Caco-2 (cell line): ENCODE measurements at regions not wholly inside any gene's neighbourhood (a gene's known extent, or its start where the extent isn't known, plus 50 kb on each side); places are given as distances from the start of the nearest gene placed in this dataset.
A peak's percentile ranks its signal among the peaks of the same experiment; 100 is the strongest.

Experiments
- BruUV-seq: library from RNA; stranded (reverse); fragments of 400-500 nt; replicated peaks from 2 replicates; lab custom pipeline; 2021; lab: Mats Ljungman, UMichigan
- CTCF ChIA-PET: fragments of 300-600 bp; sonication (Branson Sonifier 250); formaldehyde crosslinking; loops from one replicate; lab custom pipeline; 2022; ENCODE audit warnings: antibody characterized with exemption; lab: Charles Lee
- POLR2A ChIA-PET: fragments of 300-600 bp; sonication (Branson Sonifier 250); formaldehyde crosslinking; loops from one replicate; lab custom pipeline; 2022; ENCODE audit warnings: antibody characterized with exemption; lab: Charles Lee
- DNase-seq, 2 experiments: peaks; one replicate each; pipeline versions ENCODE4 v3.0.0 to v3.0.0-alpha.2; 2020 to 2022
- H3K27me3 ChIP-seq: replicated peaks from 2 replicates; pipeline ENCODE4 v1.6.0; 2011; ENCODE audit warnings: low read length; ENCODE audit not compliant: control insufficient read depth, insufficient read depth
- H3K36me3 ChIP-seq: 2 replicates; pipeline ENCODE4 v1.5.1; 2011; ENCODE audit warnings: low read length; ENCODE audit not compliant: control insufficient read depth, insufficient read depth
- H3K4me1 ChIP-seq: fragments of 250-450 bp; sonication (Bioruptor Pico); 2 replicates; pipeline ENCODE4 v1.5.1; 2020; ENCODE audit warnings: mild to moderate bottlenecking
- H3K4me3 ChIP-seq: 2 replicates; pipeline ENCODE4 v1.5.1; 2011; ENCODE audit warnings: low read depth, mild to moderate bottlenecking, control low read depth, low read length
- H3K9me3 ChIP-seq: fragments of 250-450 bp; sonication (Bioruptor Pico); 2 replicates; pipeline ENCODE4 v1.5.1; 2020; ENCODE audit warnings: mild to moderate bottlenecking, moderate library complexity
- H3K27ac Mint-ChIP-seq: one replicate; pipeline ENCODE4 v1.8.0; 2022; ENCODE audit warnings: mixed read lengths; ENCODE audit not compliant: unreplicated experiment
- H3K27me3 Mint-ChIP-seq: one replicate; pipeline ENCODE4 v1.8.0; 2022; ENCODE audit warnings: mixed read lengths; ENCODE audit not compliant: insufficient read depth, unreplicated experiment
- H3K36me3 Mint-ChIP-seq: one replicate; pipeline ENCODE4 v1.8.0; 2022; ENCODE audit warnings: mild to moderate bottlenecking, mixed read lengths; ENCODE audit not compliant: insufficient read depth, unreplicated experiment
- H3K4me1 Mint-ChIP-seq: one replicate; pipeline ENCODE4 v1.8.0; 2022; ENCODE audit warnings: low read depth, mixed read lengths; ENCODE audit not compliant: unreplicated experiment
- H3K4me3 Mint-ChIP-seq: one replicate; pipeline ENCODE4 v1.8.0; 2022; ENCODE audit warnings: mild to moderate bottlenecking, moderate library complexity, mixed read lengths; ENCODE audit not compliant: unreplicated experiment
- H3K9me3 Mint-ChIP-seq: one replicate; pipeline ENCODE4 v1.8.0; 2022; ENCODE audit warnings: mixed read lengths; ENCODE audit not compliant: unreplicated experiment
- intact Hi-C: fragments of 100-400 bp; cut with micrococcal nuclease; formaldehyde crosslinking; loops from one replicate; pipeline ENCODE4 v1.10.0; 2022; ENCODE audit not compliant: unreplicated experiment
- TF ChIP-seq, protein P1 (sequence below), 2 experiments: fragments of 200-600 bp in 1 of 2; IDR thresholded peaks; 1 replicate in 1 of 2; 2 replicates in 1 of 2; pipeline versions ENCODE4 v1.5.1 to v1.8.0; 2011 to 2022; ENCODE audit warnings: antibody characterized with exemption in 1 of 2, control low read depth in 1 of 2, inconsistent platforms in 1 of 2, low read depth in 1 of 2, low read length in 1 of 2, mild to moderate bottlenecking in 1 of 2, moderate library complexity in 1 of 2; ENCODE audit not compliant: insufficient read depth in 1 of 2, severe bottlenecking in 1 of 2, unreplicated experiment in 1 of 2

DNA sequence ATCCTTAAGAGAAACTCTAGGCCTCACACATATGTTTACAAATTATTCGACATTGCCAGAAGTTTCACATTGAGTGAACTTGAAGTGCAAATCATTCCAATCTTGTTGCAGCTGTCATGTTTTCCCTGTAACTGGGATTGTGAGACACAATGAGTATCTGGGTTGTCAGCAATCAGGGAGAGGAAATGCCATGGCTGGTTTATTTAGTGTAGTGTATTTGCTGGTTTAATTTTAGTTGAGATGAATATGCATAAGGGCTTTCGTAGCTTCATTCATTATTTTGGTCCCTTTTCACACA is 54.2 kb upstream of the USP1 start:
- Mint-ChIP-seq H3K4me1 (peaks cover 11% of the 10 kb centered on the region), H3K4me3 (no peak overlapping the region), H3K9me3 (no peaks in the 10 kb centered on the region), H3K36me3 (no peaks in the 10 kb centered on the region), H3K27ac (no peak overlapping the region), H3K27me3 (no peaks in the 10 kb centered on the region)
- Histone ChIP-seq H3K27me3 (no peaks in the 10 kb centered on the region), H3K4me1 (peaks cover 37% of the 10 kb centered on the region), H3K4me3 (no peak overlapping the region), H3K36me3 (no peaks in the 10 kb centered on the region), H3K9me3 (no peaks in the 10 kb centered on the region)
- intact Hi-C loops = no loop called here
- POLR2A ChIA-PET = no interaction called here
- DNase-seq = no peak
- CTCF ChIA-PET = no interaction called here
- TF ChIP-seq, protein P1, sequence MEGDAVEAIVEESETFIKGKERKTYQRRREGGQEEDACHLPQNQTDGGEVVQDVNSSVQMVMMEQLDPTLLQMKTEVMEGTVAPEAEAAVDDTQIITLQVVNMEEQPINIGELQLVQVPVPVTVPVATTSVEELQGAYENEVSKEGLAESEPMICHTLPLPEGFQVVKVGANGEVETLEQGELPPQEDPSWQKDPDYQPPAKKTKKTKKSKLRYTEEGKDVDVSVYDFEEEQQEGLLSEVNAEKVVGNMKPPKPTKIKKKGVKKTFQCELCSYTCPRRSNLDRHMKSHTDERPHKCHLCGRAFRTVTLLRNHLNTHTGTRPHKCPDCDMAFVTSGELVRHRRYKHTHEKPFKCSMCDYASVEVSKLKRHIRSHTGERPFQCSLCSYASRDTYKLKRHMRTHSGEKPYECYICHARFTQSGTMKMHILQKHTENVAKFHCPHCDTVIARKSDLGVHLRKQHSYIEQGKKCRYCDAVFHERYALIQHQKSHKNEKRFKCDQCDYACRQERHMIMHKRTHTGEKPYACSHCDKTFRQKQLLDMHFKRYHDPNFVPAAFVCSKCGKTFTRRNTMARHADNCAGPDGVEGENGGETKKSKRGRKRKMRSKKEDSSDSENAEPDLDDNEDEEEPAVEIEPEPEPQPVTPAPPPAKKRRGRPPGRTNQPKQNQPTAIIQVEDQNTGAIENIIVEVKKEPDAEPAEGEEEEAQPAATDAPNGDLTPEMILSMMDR (IDR thresholded peaks at IDR 0.05; ENCODE audit: insufficient read depth in 1 of 2, low read depth in 1 of 2, low read length in 1 of 2, severe bottlenecking in 1 of 2, unreplicated experiment in 1 of 2) = no peak
- BruUV-seq = no TSS peak

DNA sequence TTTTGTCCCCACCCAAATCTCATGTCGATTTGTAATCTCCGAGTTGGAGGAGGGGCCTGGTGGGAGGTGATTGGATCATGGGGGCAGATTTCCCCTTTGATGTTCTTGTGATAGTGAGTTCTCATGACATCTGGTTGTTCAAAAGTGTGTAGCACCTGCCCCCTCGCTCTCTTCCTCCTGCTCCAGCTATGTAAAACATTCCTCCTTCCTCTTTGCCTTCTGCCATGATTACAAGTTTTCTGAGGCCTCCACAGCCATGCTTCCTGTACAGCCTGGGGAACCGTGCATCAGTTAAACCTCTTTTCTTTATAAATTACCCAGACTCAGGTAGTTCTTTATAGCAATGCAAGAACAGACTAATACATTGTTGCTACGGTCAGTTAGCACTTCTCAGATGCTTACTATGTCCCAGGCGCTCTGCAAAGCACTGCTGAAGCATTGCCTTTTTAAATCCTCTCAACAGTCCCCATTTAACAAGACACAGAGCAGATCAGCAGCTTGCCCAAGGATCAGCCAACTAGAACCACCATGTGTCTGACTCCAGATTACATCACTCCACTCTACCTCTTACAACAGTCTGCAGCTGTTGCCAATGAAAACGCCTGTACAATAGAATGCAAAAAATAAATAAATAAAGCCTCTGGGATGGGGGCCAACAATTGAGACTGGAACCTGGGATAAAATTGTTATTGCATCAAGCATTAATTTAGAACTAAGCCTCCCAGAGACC is 52.4 kb upstream of the USP1 start:
- H3K27me3 Mint-ChIP-seq = no peaks in the 10 kb centered on the region
- no peaks in the 10 kb centered on the region for H3K9me3 Mint-ChIP-seq
- Histone ChIP-seq H3K9me3 (no peaks in the 10 kb centered on the region), H3K27me3 (no peaks in the 10 kb centered on the region), H3K36me3 (no peaks in the 10 kb centered on the region), H3K4me3 (no peak overlapping the region), H3K4me1 (peaks cover 39% of the 10 kb centered on the region)
- DNase-seq = peak; percentile 29 to 39
- H3K4me1 Mint-ChIP-seq = peaks cover 11% of the 10 kb centered on the region
- peak overlapping the region; percentile 6 for H3K4me3 Mint-ChIP-seq
- TF ChIP-seq, protein P1 (IDR thresholded peaks at IDR 0.05; ENCODE audit: insufficient read depth in 1 of 2, low read depth in 1 of 2, low read length in 1 of 2, severe bottlenecking in 1 of 2, unreplicated experiment in 1 of 2) = no peak
- peak overlapping the region; percentile 88 for H3K27ac Mint-ChIP-seq
- BruUV-seq = no TSS peak
- intact Hi-C loops = no loop called here
- H3K36me3 Mint-ChIP-seq = no peaks in the 10 kb centered on the region
- POLR2A ChIA-PET = interaction anchor here (0.5 to 0.6 kb wide), 2 partner anchors 77 to 146 kb away, joined by 3 read pairs; no protein-coding TSS in a partner anchor
- CTCF ChIA-PET = no interaction called here

DNA sequence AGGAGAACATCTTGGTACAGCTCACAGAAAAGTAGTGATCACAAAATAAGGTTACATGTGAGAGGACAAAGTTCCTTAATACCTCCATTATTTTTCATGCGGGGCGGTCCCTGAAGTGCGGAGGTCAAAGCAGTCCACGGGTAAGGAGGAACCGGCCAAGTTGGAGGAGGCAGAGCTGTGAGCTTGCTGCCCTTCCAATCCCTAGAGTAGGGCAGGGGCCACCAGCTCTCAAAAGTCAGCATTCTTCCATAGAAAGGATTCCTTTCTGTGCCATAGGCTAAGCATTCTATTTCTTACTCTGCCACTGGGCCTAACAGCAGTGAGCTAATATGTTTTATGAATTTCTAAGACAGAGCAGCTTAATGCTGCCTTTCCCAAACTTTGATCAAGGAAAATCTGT is 50.9 kb upstream of the USP1 start:
- no peaks in the 10 kb centered on the region for H3K36me3 Mint-ChIP-seq
- Histone ChIP-seq H3K4me1 (peaks cover 39% of the 10 kb centered on the region), H3K36me3 (no peaks in the 10 kb centered on the region), H3K27me3 (no peaks in the 10 kb centered on the region), H3K4me3 (no peak overlapping the region), H3K9me3 (no peaks in the 10 kb centered on the region)
- peak; percentile 34 to 59 for DNase-seq
- ChIA-PET POLR2A (no interaction called here), CTCF (interaction anchor here (0.7 to 1.4 kb wide), 2 partner anchors 78 to 210 kb away, joined by 3 to 4 read pairs; no protein-coding TSS in a partner anchor)
- H3K9me3 Mint-ChIP-seq = no peaks in the 10 kb centered on the region
- H3K4me3 Mint-ChIP-seq = no peak overlapping the region
- TF ChIP-seq, protein P1 (IDR thresholded peaks at IDR 0.05; ENCODE audit: insufficient read depth in 1 of 2, low read depth in 1 of 2, low read length in 1 of 2, severe bottlenecking in 1 of 2, unreplicated experiment in 1 of 2) = no peak
- BruUV-seq = no TSS peak
- peaks cover 11% of the 10 kb centered on the region for H3K4me1 Mint-ChIP-seq
- H3K27ac Mint-ChIP-seq = peak overlapping the region; percentile 63
- intact Hi-C loops = loop anchor here (1.0 to 2.0 kb wide), 7 partner anchors 38 to 211 kb away; partner anchors contain the start of gene KANK4
- no peaks in the 10 kb centered on the region for H3K27me3 Mint-ChIP-seq
